ENCODE measurements at regions not wholly inside any gene's neighbourhood (a gene's known extent, or its start where the extent isn't known, plus 50 kb on each side); places are given as distances from the start of the nearest gene placed in this dataset.
A peak's percentile ranks its signal among the peaks of the same experiment; 100 is the strongest.

- TF ChIP-seq ZNF563 (CRISPR knock-in tag; IDR thresholded peaks at IDR 0.05) (no peak), HES4 (CRISPR knock-in tag; IDR thresholded peaks at IDR 0.05; ENCODE audit: borderline replicate concordance) (no peak)
These were observed 68.5 kb downstream of the SPATA19 start (continued) for GRCh38 chr11:133776671-133777367.

GRCh38 chr11:133762538-133762937 is 82.8 kb downstream of the SPATA19 start:
- ATAC-seq = no peak
- ChIA-PET CTCF (ENCODE audit: low intra/inter-chr PET ratio, low total read pairs) (no interaction called here), POLR2A (no interaction called here)
- Histone ChIP-seq H4K20me1 (ENCODE audit: insufficient read depth, low read length) (no peaks in the 10 kb centered on the region), H3K9me3 (ENCODE audit: low read length) (peaks cover 3% of the 10 kb centered on the region; the same call in 1 of the 2 replicates), H3K27ac (ENCODE audit: extremely low read length, insufficient read depth, low read length) (no peak overlapping the region), H3K4me2 (ENCODE audit: low read depth, low read length) (no peak overlapping the region), H3K27me3 (ENCODE audit: control insufficient read depth in 1 of 2, insufficient read depth in 2 of 2, low read length in 2 of 2) (no peaks in the 10 kb centered on the region), H2AFZ (ENCODE audit: low read length) (no peak overlapping the region), H3K4me1 (ENCODE audit: insufficient read depth, low read length) (no peaks in the 10 kb centered on the region), H3K36me3 (replicated peaks in 1 of 2; ENCODE audit: control insufficient read depth in 1 of 2, insufficient read depth in 2 of 2, low read length in 2 of 2) (no peaks in the 10 kb centered on the region), H3K9ac (ENCODE audit: insufficient read depth, low read depth, low read length) (no peak overlapping the region), H3K79me2 (ENCODE audit: insufficient read depth, low read length) (no peaks in the 10 kb centered on the region), H3K4me3 (replicated peaks in 1 of 3; ENCODE audit: insufficient read depth in 1 of 3, low read depth in 2 of 3, low read length in 3 of 3) (no peak overlapping the region)
- no peak for DNase-seq (ENCODE audit: low spot score)
- FAIRE-seq = no peak
- BruUV-seq (replicated peaks) = no TSS peak
- in situ Hi-C loops (cut with HindIII; ENCODE audit: extremely low pct_ligation_motif_present, low pct_unique_long_range_greater_than_20kb) (no loop called here), intact Hi-C loops (cut with micrococcal nuclease; ENCODE audit: unreplicated experiment) (no loop called here)
- TF ChIP-seq JUNB (CRISPR knock-in tag; IDR thresholded peaks at IDR 0.05; ENCODE audit: borderline replicate concordance) (no peak), NR2F2 (IDR thresholded peaks at IDR 0.05; ENCODE audit: borderline replicate concordance, low read depth) (no peak), MTA3 (CRISPR knock-in tag; IDR thresholded peaks at IDR 0.05) (no peak), ZBTB46 (CRISPR knock-in tag; IDR thresholded peaks at IDR 0.05; ENCODE audit: borderline replicate concordance) (no peak), SIN3A (IDR thresholded peaks at IDR 0.05; ENCODE audit: borderline replicate concordance, low read depth, low read length) (no peak), MAFK (conservative IDR thresholded peaks at IDR 0.05 in 1 of 2, IDR thresholded peaks at IDR 0.05 in 1 of 2; ENCODE audit: low read length in 2 of 2) (peak; percentile 19 to 61; a peak in 1 of 4 replicates), CENPT (CRISPR knock-in tag; IDR thresholded peaks at IDR 0.05; ENCODE audit: low read depth) (no peak)
- TF ChIP-seq, protein P1, sequence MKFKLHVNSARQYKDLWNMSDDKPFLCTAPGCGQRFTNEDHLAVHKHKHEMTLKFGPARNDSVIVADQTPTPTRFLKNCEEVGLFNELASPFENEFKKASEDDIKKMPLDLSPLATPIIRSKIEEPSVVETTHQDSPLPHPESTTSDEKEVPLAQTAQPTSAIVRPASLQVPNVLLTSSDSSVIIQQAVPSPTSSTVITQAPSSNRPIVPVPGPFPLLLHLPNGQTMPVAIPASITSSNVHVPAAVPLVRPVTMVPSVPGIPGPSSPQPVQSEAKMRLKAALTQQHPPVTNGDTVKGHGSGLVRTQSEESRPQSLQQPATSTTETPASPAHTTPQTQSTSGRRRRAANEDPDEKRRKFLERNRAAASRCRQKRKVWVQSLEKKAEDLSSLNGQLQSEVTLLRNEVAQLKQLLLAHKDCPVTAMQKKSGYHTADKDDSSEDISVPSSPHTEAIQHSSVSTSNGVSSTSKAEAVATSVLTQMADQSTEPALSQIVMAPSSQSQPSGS (CRISPR knock-in tag; IDR thresholded peaks at IDR 0.05) = no peak
- WGBS (ENCODE audit: low lambda C conversion rate) = 3% methylated on average over 1 of the region's 1 CpG
